Suprapubic skin (tissue), 4 donors: ENCODE measurements at regions not wholly inside any gene's neighbourhood (a gene's known extent, or its start where the extent isn't known, plus 50 kb on each side); places are given as distances from the start of the nearest gene placed in this dataset.
"Not testable (repeated sequence)": the region's sequence is repeated elsewhere in the genome, so short reads cannot be mapped to it uniquely, and the experiment has no call there.

ENCODE experiments used
- DNase-seq, 2 donors: peaks; one replicate each; pipeline ENCODE4 v3.0.0-alpha.2; 2019; ENCODE audit warnings: low spot score in 2 of 2
- H3K27ac ChIP-seq: fragments of 200-600 bp; sonication (generic); one replicate; pipeline ENCODE4 v1.5.1; 2019
- H3K27me3 ChIP-seq: fragments of 200-600 bp; sonication (generic); one replicate; pipeline ENCODE4 v1.5.1; 2019
- H3K36me3 ChIP-seq: fragments of 200-600 bp; sonication (generic); one replicate; pipeline ENCODE4 v1.5.1; 2019
- H3K4me1 ChIP-seq: fragments of 200-600 bp; sonication (generic); one replicate; pipeline ENCODE4 v1.5.1; 2019
- H3K4me3 ChIP-seq: fragments of 200-600 bp; sonication (generic); one replicate; pipeline ENCODE4 v1.5.1; 2019; ENCODE audit warnings: mild to moderate bottlenecking
- H3K9me3 ChIP-seq: fragments of 200-600 bp; sonication (generic); one replicate; pipeline ENCODE4 v1.5.1; 2019
- CTCF ChIP-seq, 2 donors: fragments of 200-600 bp in 1 of 2; fragments of 450-650 bp in 1 of 2; sonication (generic) in 1 of 2; IDR thresholded peaks; one replicate each; pipeline ENCODE4 v1.5.1; 2016 to 2019; ENCODE audit warnings: antibody characterized with exemption in 2 of 2, mild to moderate bottlenecking in 1 of 2, moderate library complexity in 1 of 2
- EP300 ChIP-seq: sonication (generic); formaldehyde crosslinking; IDR thresholded peaks from one replicate; pipeline ENCODE4 v1.6.1; 2017; ENCODE audit warnings: antibody characterized with exemption
- POLR2A ChIP-seq, 2 donors: fragments of 450-650 bp; IDR thresholded peaks; one replicate each; pipeline ENCODE4 v1.6.1; 2017; ENCODE audit warnings: antibody characterized with exemption in 2 of 2, mild to moderate bottlenecking in 2 of 2, moderate library complexity in 2 of 2
- POLR2AphosphoS5 ChIP-seq, 3 donors: sonication (generic); formaldehyde crosslinking; IDR thresholded peaks; one replicate each; pipeline ENCODE4 v1.6.1; 2017; ENCODE audit warnings: antibody characterized with exemption in 3 of 3
- WGBS: methylation state at CpG from one replicate; pipeline ENCODE4 v1.1.5; 2018; 5-methylcytosine and 5-hydroxymethylcytosine counted together

- WGBS = 78% methylated on average over 2 of the region's 2 CpGs
- Histone ChIP-seq H3K4me1 (no peaks in the 10 kb centered on the region), H3K9me3 (no peaks in the 10 kb centered on the region), H3K27me3 (no peaks in the 10 kb centered on the region), H3K27ac (no peak overlapping the region), H3K4me3 (no peak overlapping the region), H3K36me3 (no peaks in the 10 kb centered on the region)
- no peak for DNase-seq
- TF ChIP-seq POLR2A (IDR thresholded peaks at IDR 0.05) = no peak
- no peak for TF ChIP-seq POLR2AphosphoS5 (IDR thresholded peaks at IDR 0.05)
- TF ChIP-seq EP300 = no peak
- TF ChIP-seq CTCF (IDR thresholded peaks at IDR 0.05) = no peak
Observed at GRCh38 chr6:47180633-47181032, 129.1 kb downstream of the TNFRSF21 start.

GRCh38 chr6:47179286-47179685, 130.4 kb downstream of the TNFRSF21 start:
- H3K4me1 ChIP-seq = no peaks in the 10 kb centered on the region
- H3K36me3 ChIP-seq = no peaks in the 10 kb centered on the region
- no peaks in the 10 kb centered on the region for H3K9me3 ChIP-seq
- TF ChIP-seq POLR2A (IDR thresholded peaks at IDR 0.05) = no peak
- no peaks in the 10 kb centered on the region for H3K27me3 ChIP-seq
- no peak for DNase-seq
- no peak overlapping the region for H3K4me3 ChIP-seq
- H3K27ac ChIP-seq = no peak overlapping the region

GRCh38 chr6:47175656-47176055, 133.5 kb upstream of the ADGRF1 start:
- Histone ChIP-seq H3K4me3 (no peak overlapping the region), H3K4me1 (no peaks in the 10 kb centered on the region), H3K36me3 (no peaks in the 10 kb centered on the region), H3K9me3 (no peaks in the 10 kb centered on the region), H3K27me3 (no peaks in the 10 kb centered on the region), H3K27ac (no peak overlapping the region)
- WGBS = 97% methylated on average over 3 of the region's 3 CpGs
- TF ChIP-seq EP300 = no peak
- no peak for TF ChIP-seq CTCF (IDR thresholded peaks at IDR 0.05)
- no peak for TF ChIP-seq POLR2A (IDR thresholded peaks at IDR 0.05)
- no peak for TF ChIP-seq POLR2AphosphoS5 (IDR thresholded peaks at IDR 0.05)
- DNase-seq = no peak

- DNase-seq = no peak
- Histone ChIP-seq H3K27me3 (no peaks in the 10 kb centered on the region), H3K4me1 (peaks cover 10% of the 10 kb centered on the region), H3K4me3 (no peak overlapping the region), H3K36me3 (no peaks in the 10 kb centered on the region), H3K9me3 (no peaks in the 10 kb centered on the region), H3K27ac (no peak overlapping the region)
- TF ChIP-seq EP300 (no peak), POLR2AphosphoS5 (IDR thresholded peaks at IDR 0.05) (no peak), POLR2A (IDR thresholded peaks at IDR 0.05) (no peak), CTCF (IDR thresholded peaks at IDR 0.05) (no peak)
- 87% methylated on average over 4 of the region's 4 CpGs for WGBS
Observed at GRCh38 chr6:47174502-47175023, 132.4 kb upstream of the ADGRF1 start.

GRCh38 chr6:47174063-47174462, 131.9 kb upstream of the ADGRF1 start:
- 86% methylated on average over 4 of the region's 4 CpGs for WGBS
- H3K27ac ChIP-seq, H3K36me3 ChIP-seq, DNase-seq, H3K4me3 ChIP-seq, H3K9me3 ChIP-seq, H3K27me3 ChIP-seq, H3K4me1 ChIP-seq: not testable (repeated sequence)

GRCh38 chr6:47173145-47173544, 131.0 kb upstream of the ADGRF1 start:
- not testable (repeated sequence) for H3K27ac ChIP-seq, H3K27me3 ChIP-seq
- 94% methylated on average over 3 of the region's 3 CpGs for WGBS

GRCh38 chr6:47170617-47170947, 128.4 kb upstream of the ADGRF1 start:
- WGBS = 52% methylated on average over 3 of the region's 3 CpGs
- Histone ChIP-seq H3K36me3 (no peaks in the 10 kb centered on the region), H3K9me3 (no peaks in the 10 kb centered on the region), H3K4me1 (peaks cover 23% of the 10 kb centered on the region), H3K27ac (no peak overlapping the region), H3K4me3 (no peak overlapping the region), H3K27me3 (no peaks in the 10 kb centered on the region)
- DNase-seq = no peak
- no peak for TF ChIP-seq POLR2A (IDR thresholded peaks at IDR 0.05)

More at GRCh38 chr6:47173145-47173544, 131.0 kb upstream of the ADGRF1 start:
- not testable (repeated sequence) for DNase-seq, H3K9me3 ChIP-seq, H3K36me3 ChIP-seq, H3K4me3 ChIP-seq
- peaks cover 18% of the 10 kb centered on the region for H3K4me1 ChIP-seq
